GM12872 (cell line): ENCODE measurements at regions not wholly inside any gene's neighbourhood (a gene's known extent, or its start where the extent isn't known, plus 50 kb on each side); places are given as distances from the start of the nearest gene placed in this dataset.

ENCODE experiments used
- TF ChIP-seq, protein P1 (sequence below): IDR thresholded peaks from 3 replicates; pipeline ENCODE4 v1.5.1; 2011; ENCODE audit warnings: low read depth, mild to moderate bottlenecking, low read length, moderate library complexity; ENCODE audit not compliant: insufficient read depth

DNA sequence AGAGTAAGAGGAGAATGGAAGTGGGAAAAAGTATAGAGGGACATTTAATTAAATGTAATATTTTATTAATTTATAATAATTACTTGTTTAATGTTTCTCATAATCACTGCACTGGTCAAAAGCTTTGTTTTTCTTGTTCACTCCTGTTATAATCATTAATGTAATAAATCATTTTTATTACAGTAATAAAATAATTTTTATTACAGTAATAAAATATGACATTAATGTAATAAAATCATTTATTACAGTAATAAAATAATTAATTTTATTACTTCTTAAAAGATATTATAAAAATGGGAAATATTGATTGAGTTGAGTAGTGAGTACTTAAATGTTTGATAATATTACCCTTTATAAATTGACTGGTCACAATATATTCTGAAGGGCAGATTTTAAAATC lies 181.1 kb upstream of the SOX2 start:
- TF ChIP-seq, protein P1, sequence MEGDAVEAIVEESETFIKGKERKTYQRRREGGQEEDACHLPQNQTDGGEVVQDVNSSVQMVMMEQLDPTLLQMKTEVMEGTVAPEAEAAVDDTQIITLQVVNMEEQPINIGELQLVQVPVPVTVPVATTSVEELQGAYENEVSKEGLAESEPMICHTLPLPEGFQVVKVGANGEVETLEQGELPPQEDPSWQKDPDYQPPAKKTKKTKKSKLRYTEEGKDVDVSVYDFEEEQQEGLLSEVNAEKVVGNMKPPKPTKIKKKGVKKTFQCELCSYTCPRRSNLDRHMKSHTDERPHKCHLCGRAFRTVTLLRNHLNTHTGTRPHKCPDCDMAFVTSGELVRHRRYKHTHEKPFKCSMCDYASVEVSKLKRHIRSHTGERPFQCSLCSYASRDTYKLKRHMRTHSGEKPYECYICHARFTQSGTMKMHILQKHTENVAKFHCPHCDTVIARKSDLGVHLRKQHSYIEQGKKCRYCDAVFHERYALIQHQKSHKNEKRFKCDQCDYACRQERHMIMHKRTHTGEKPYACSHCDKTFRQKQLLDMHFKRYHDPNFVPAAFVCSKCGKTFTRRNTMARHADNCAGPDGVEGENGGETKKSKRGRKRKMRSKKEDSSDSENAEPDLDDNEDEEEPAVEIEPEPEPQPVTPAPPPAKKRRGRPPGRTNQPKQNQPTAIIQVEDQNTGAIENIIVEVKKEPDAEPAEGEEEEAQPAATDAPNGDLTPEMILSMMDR: no peak

DNA sequence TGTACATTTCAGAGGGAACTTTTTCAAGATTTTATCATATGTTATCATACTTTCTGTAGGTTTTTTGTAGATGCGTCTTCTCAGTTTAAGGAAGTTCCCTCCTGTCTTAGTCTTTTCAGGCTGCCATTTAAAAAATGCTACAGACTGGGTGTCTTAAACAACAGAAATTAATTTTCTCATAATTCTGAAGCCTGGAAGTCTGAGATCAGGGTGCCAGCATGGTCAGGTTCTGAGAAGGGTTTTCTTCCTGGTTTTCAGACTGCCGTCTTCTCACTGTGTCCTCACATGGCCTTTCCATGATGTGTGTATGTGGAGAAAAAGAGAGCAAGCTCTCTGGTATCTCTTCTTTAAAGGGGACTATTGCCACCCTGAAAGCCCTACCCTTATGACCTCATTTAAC lies 189.9 kb upstream of the SOX2 start:
- TF ChIP-seq, protein P1: no peak

DNA sequence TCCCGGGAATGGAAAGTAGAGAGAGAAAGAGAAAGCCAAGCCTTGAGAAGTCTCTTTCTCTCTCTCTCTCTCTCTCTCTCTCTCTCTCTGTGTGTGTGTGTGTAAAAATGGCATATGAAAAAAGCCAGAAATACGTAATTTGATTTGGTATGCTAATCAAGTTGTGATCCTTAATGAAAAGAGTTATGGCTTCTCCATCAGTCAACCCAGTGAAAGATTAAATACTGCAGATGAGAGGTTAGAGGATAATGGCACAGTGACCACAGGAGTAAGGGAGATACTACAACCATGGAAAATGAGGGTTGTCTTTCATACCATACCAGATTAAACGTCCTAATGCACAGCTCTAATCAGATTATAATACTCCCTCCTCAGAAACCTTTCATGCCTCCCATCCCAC lies 193.5 kb upstream of the SOX2 start:
- TF ChIP-seq, protein P1: no peak

DNA sequence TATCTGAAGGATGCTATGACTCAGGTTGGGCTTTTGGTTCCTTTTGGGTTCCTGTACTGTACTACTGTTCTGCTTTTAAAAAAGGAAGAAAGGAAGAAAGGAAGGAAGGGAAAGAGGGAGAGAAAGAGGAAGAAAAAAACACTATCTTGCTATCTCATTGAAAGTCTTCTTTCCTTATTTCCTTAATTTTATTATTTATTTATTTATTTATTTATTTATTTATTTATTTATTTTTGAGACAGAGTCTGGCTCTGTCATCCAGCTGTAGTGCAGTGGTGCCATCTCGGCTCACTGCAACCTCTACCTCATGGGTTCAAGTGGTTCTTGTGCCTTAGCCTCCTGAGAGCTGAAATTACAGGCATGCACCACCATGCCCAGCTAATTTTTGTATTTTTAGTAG lies 198.9 kb upstream of the SOX2 start:
- TF ChIP-seq, protein P1: no peak

DNA sequence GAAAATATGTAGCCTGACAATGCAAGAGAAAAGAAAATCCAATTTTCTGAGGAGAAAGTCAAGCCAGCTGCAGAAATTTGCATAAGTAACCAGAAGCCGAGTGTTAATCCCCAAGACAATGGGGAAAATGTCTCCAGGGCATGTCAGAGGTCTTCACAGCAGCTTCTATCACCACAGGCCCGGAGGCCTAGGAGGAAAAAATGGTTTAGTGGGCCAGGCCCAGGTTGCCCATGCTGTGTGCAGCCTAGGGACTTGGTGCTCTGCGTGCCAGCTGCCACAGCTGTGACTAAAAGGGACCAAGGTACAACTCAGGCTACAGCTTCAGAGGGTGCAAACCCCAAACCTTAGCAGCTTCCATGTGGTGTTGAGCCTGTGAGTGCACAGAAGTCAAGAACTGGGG lies 201.2 kb upstream of the SOX2 start:
- TF ChIP-seq, protein P1: no peak

DNA sequence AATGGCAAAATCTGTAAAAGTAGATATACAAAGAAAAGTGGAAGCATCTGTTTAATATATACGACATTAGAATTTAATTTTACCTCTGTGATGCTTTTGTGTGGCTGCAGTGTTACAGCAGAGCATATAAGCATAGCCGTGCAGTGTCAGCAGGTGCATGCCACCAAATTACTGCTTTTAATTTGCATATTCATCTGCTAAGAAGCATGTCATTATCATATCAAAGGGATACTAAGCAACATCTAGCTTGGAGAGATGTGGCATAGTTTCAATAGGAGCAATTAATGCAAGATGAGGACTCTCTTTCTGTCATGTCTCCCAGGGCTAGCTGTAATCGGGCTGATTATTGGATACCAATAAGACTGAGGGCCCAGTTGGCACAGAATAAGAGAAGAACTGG lies 214.4 kb upstream of the SOX2 start:
- TF ChIP-seq, protein P1: no peak

DNA sequence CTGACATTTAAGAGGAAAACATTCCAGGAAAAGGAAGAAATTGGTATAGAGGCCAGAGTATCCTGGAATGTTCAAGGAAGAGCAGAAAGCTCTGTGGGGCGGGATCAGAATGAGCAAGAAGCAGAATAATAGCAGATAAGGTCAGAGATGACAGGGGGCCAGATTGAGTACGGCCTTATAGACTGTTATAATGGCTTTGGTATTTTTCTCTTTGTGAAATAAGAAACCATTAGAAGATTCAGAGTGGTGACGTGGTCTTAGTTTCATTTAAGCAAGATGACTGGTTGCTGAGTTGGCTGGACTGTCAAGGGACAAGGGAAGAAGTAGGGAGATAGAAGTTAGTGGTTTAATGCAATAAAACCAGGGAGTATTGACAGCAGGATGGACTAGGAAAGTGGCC lies 218.3 kb upstream of the SOX2 start:
- TF ChIP-seq, protein P1: no peak

DNA sequence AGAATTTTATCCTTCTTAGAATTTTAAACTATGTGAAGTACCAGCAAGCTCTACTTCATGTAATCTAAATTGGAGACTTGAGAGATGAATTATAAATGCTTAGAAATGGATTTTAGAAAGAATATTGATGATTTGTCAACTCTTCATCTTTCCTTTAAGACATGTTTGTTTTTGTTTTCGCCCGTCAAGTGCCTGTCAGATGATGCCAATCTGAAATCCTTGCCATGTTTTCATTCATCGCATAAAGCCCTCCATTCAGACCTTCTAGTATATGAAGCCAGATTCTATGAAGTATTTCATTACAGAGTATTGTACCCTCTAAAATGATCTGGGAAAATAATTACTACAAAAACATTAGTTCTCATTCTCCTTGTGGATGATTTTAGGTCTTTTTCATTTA lies 223.2 kb upstream of the SOX2 start:
- TF ChIP-seq, protein P1: no peak
